ENCODE measurements at regions not wholly inside any gene's neighbourhood (a gene's known extent, or its start where the extent isn't known, plus 50 kb on each side); places are given as distances from the start of the nearest gene placed in this dataset.

DNA sequence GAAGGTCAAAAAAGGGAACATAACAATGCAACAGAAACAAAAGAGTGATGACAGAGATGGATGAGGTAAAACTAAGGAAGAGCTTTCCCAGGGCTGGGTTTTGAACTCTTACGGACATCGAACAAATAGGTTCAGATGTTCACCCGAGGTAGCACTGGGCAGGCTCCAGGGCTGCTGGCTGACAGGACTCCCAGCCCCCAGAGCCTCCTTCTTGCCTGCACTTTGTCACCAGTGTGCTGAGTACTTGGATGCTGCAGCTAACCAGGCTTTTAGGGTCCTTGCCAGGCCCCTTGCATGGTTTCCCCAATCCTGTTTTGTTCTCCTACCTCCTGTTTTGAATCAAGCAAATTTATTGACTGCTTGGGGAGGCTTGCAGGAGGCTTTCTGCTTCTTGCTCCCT lies 322.9 kb downstream of the DYSF start:
- TF ChIP-seq, protein P1, sequence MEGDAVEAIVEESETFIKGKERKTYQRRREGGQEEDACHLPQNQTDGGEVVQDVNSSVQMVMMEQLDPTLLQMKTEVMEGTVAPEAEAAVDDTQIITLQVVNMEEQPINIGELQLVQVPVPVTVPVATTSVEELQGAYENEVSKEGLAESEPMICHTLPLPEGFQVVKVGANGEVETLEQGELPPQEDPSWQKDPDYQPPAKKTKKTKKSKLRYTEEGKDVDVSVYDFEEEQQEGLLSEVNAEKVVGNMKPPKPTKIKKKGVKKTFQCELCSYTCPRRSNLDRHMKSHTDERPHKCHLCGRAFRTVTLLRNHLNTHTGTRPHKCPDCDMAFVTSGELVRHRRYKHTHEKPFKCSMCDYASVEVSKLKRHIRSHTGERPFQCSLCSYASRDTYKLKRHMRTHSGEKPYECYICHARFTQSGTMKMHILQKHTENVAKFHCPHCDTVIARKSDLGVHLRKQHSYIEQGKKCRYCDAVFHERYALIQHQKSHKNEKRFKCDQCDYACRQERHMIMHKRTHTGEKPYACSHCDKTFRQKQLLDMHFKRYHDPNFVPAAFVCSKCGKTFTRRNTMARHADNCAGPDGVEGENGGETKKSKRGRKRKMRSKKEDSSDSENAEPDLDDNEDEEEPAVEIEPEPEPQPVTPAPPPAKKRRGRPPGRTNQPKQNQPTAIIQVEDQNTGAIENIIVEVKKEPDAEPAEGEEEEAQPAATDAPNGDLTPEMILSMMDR (IDR thresholded peaks at IDR 0.05) = no peak
- no peak for TF ChIP-seq POLR2A (IDR thresholded peaks at IDR 0.05)

Measured in stomach (tissue), 4 donors.